ENCODE measurements at regions not wholly inside any gene's neighbourhood (a gene's known extent, or its start where the extent isn't known, plus 50 kb on each side); places are given as distances from the start of the nearest gene placed in this dataset.
"Not testable (repeated sequence)": the region's sequence is repeated elsewhere in the genome, so short reads cannot be mapped to it uniquely, and the experiment has no call there.

DNA sequence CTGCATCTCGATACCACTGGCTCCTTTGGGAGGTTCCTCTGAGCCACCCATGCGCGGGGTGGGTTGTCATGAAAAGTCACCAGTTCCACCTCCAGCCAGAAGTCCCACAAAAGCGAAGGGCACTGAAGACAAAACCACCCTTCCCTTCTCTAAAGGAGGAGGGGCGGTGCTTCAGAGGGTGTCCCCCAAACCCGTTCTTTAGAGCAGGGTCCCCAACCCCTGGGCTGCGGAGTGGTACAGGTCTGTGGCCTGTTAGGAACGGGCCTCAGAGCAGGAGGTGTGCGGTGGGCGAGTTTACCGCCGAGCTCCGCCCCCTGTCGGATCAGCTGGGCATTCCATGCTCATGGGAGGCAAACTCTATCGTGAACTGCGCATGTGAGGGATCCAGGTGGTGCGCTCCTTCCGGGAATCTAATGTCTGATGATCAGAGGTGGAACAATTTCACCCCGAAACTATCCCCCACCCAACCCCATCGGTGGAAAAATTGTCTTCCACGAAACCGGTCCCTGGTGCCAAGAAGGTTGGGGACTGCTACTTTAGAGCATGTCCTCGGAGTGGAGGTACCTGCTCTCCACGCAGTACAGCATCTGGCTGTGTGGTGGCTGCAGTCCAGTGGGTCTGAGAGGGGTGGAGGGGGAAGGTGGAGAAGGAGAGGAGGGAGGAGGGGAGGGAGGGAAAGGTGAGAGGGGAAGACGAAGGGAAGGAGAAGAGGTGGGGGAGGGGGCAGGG, 72.9 kb upstream of the SEPTIN5 start:
- DNase-seq (ENCODE audit: low spot score): no peak

DNA sequence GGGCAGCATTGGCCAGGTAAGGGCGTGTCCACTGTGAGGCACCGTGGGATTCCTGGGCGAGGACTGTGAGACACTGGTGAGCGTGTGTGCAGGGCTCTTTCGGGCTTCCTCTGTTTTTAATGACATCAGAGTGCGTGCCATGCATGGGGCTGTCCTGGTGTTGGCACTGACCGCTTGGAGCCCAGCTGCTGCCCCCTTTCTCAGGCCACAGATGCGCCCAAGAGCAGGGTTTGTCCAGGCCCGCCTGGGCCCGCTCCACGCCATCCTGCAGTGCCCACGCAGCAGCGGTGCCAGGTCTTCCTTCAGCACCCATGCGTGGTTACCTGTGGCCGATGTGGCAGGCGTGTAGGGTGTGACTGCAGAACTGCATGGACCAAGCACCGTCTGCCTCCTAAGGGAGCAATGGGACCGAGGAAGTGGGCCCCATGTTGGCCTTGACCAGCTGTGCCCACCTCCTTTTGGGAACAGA, 72.3 kb upstream of the SEPTIN5 start:
- no peak for DNase-seq (ENCODE audit: low spot score)

DNA sequence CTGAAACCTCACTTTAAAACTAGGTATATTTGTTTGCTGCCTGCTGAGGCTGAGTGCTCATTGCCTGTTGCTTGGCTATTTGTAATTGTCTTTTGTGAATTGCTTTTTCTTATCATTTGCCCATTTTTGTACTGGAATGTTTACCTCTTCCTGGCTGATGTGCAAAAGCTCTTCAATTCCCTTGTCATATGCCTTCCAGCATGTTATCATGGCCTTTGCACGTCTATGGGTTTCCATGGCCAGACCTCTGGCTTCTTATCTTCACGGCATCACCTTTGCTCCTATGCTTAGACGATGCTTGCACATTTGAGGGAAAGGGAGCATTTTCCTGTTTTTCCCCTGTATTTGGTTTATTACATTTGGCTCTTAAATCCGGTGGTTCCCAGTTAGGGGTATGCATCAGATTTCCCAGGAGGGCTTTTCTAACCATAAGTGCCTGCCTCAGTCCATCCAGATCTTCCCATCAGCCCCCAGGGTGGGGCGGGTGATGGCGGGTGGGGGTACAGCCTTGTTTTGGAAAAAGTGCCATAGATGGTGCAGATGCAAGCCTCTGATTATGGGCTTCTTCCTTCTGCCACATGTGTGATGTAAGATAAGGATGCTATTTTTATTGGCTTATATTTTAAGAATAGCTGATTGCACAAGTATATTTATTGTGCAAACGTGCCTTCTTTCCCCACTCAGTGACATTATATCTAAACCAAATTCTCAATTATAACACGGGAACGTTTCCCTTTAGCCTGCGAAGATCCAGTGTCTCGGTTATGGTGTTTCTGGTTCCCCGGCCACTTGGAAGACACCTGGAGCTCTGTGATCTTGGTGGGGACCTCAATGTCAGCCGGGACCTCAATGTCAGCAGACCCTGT, 70.6 kb upstream of the SEPTIN5 start:
- DNase-seq (ENCODE audit: low spot score): no peak

DNA sequence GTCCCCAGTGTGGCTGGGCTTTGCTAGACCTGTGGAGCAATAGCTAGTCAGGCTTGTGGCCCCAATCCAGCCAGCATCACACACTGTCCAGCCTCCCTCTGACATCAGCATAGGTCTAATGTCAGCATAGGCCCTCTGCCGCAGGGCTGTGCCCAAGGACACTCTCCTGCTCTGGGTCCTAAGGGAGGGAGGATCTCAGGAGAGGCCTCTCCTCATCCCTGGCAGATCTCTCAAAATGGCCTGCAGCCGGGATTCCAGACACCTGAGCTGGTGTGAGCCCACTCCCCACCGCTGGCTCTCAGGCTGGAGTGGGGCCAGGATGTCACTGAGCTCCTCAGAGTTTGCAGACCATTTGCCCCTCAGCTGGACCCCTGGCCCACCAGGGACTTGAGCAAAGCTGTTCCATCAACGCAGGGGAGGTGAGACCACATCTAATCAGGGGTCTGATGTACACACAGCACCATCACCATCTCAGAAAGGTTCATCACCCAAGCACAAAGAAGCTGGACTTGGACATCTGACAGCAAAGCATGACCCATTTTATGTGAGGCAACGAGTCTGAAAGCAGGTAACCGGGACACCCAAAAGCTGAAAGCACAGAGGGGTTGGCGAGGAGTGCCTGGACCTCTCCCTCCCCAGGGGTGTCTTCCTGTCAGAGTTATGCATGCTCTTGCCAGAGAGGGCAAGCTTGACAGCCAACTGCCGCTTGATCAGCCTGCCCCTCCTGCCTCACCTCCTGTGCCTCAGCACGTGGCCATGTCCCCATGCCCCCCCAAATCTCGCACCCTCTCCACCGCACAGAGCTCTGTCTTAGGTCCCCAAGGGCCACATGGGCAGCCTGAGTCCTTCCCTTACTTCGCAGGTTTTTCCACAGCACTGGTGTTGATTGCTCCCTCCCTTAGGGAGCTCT, 69.7 kb upstream of the SEPTIN5 start:
- no peak for DNase-seq (ENCODE audit: low spot score)

DNA sequence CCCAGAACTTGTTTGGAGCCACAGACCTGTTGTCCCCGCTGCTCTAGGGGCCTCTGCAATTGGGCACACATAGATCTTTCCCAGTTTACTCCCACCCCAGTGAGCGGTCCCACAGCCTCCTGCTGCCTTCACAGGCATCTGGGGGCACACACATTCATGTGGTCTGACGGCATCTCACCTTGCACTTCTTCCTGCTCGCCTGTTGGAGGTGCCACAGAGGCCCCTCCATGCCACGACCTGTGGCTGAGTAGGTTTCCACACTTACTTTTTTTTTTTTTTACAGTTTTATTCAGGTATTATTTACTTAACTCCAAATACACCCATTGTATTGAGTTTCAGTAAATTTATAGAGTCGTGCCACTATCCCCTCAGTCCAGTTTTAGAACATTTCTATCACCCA, 68.9 kb upstream of the SEPTIN5 start:
- DNase-seq (ENCODE audit: low spot score): no peak

DNA sequence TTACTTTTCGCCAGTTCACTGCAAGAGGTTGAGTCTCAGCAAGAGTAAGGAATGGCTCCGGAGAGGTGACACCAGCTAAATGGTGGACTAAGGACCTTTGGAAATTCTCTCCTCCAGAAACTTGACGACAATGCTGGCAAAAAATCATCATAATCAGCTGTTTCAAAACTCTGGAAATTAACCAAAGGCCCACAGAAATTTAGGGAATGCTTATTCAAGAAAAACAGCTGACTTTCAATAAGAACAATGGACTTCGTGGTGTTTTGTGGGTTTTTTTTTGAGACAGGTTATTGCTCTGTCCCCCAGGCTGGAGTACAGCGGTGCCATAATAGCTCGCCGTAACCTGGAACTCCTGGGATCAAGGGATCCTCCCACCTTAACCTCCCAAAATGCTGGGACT, 68.4 kb upstream of the SEPTIN5 start:
- DNase-seq (ENCODE audit: low spot score): no peak

DNA sequence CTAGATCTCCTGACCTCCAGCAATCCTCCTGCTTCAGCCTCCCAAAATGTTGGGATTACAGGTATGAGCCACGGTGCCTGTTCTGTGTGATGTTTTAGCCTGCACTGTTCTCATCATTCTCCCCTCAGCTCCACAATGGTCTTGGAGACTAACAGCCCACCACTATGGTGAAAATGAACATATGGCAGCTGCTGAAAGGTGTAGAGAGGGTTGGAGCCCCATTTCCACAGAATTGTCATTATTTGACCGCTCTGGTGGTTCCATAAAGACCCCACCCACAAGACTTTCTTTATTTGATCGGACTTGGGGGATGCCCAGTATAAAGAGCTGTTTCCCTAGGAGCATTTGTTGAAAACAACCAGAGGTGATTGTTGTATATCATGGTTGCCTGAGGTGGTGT, 67.9 kb upstream of the SEPTIN5 start:
- DNase-seq (ENCODE audit: low spot score): no peak

DNA sequence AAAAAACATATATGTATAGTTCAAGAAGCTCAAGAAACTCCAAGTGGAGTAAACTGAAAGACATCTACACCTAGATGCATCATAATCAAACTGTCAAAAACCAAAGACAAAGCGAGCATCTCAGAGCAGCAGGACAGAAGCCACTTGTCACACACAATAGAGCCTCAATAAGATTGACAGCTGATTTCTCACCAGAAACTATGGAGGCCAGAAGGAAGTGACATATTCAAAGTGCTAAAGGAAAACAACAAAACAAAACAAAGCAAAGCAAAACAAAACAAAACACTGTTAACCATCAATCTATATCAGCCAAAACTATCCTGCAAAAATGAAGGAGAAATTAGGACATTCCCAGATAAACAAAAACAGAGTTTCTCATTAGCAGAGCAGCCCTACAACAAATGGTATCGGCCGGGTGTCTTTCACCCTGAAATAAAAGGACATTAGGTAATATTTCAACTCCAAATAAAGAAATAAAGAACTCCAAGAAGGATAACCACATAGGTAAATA, 65.8 kb upstream of the SEPTIN5 start:
- no peak for DNase-seq (ENCODE audit: low spot score)

DNA sequence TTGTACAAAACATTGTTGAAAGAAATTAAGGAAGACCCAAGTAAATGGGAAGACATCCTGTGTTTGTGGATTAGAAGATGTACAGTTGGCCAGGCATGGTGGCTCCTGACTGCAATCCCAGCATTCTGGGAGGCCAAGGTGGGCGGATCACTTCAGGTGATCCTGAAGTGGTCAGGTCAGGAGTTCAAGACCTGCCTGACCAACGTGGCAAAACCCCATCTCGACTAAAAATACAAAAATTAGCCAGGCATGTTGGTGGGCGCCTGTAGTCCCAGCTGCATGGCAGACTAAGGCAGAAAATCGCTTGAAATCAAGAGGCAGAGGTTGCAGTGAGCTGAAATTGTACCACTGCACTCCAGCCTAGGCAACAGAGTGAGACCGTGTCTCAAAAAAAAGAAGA, 62.0 kb upstream of the SEPTIN5 start:
- no peak for DNase-seq (ENCODE audit: low spot score)

DNA sequence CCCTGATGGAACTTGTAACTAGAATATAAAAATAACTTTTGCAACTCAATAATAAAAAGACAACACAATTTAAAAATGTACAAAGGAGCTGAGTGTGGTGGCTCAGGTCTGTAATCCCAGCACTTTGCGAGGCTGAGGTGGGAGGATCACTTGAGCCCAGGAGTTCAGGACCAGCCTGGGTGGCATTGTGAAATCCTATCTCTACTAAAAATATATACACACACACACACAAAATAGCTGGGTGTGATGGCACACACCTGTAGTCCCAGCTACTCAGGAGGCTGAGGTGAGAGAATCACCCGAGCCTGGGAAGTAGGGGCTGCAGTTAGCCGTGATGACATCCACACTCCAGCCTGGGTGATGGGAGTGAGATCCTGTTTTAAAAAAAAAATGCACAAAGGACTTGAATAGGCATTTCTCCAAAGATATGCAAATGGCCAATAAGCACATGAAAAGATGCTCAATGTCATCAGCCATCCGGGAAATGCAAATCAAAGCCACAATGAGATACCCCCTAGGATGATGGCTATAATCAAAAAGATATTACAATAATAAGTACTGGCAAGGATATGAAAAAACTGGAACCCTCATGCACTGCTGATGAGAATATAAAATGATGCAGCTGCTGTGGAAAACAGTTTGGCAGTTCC, 59.8 kb upstream of the SEPTIN5 start:
- DNase-seq (ENCODE audit: low spot score): no peak

DNA sequence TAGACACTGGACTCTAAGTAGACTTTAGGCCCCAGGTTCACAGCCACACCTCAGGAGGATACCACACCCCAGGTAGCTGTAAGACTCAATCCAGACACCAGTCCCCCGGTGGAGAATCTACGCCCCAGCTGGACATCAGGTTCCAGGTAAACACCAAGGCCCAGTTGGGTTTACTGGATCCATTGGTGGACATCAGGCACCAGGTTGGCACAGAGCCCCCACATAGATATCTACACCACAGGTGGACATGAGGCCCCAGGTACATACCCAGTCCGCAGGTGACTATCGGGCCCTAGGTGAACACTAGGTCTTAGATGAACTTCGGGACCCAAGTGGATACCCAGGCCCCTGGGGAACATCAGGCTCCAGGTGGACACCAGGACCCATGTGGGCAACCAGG, 58.9 kb upstream of the SEPTIN5 start:
- DNase-seq (ENCODE audit: low spot score): no peak

DNA sequence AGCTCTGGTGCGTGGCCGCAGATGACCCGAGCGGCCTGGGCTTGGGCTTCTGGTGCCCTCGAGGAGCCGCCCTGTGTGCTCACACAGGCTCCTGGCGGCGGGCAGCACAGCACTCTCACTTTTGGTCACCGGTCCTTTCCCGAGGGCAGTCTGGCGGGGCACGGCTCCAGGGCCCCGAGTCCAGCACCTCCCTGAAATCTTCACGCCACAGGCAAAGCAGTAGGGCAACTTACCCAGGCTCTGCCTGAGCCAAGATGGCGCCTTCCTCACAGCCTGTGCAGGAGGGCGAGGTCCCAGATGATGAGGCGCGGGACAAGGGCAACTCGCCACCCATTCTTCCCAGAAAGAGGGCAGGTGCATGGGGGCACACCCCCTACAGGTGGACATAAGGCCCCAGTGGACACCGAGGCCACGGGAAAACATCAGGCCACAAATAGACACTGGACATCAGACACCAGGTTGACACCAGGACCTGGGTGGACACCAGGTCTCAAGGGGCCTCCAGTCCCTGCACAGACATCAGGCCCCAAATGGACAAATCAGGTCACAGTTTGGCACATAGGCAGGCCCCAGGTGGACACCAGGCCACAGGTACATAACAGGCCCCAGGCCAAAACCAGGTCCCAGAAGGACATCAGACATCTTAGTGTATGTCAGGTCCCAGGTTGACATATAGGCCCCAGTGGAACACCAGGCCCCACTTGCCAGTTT, 57.6 kb upstream of the SEPTIN5 start:
- DNase-seq (ENCODE audit: low spot score): no peak

DNA sequence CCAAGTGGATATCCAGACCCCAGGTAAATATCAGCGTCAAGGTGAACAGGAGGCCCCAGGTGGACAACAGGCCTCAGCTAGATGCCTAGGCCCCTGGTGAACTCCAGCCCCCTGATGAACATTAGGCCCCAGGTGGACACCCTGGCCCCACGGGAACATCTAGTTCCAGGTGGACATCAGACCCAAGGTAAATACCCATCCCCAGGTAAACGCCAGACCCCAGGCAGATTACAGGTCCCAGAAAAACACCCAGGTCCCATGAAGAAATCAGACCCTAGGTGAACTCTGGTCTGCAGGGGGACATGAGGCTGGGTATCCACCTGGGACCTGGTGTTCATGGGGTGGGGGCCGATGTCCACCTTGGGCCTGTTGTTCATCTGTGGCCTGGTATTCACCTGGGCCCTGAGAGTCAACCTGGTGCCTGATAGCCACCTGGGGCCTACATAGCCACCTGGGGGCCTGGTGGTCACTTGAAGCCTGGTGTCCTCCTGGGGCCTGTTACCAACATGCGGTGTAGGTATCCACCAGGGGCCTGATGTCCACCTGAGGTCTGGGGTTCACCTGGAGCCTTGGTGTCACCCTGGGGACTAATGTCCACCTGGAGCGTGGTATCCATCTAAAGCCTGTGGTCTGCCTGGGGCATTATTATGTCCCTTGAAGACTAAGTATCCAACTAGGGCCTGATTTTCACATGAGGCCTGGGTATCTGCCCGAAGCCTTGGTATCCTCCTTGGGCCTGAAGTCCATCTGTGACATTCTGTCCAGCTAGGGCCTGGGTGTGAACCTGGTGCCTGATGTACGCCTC, 56.8 kb upstream of the SEPTIN5 start:
- no peak for DNase-seq (ENCODE audit: low spot score)

DNA sequence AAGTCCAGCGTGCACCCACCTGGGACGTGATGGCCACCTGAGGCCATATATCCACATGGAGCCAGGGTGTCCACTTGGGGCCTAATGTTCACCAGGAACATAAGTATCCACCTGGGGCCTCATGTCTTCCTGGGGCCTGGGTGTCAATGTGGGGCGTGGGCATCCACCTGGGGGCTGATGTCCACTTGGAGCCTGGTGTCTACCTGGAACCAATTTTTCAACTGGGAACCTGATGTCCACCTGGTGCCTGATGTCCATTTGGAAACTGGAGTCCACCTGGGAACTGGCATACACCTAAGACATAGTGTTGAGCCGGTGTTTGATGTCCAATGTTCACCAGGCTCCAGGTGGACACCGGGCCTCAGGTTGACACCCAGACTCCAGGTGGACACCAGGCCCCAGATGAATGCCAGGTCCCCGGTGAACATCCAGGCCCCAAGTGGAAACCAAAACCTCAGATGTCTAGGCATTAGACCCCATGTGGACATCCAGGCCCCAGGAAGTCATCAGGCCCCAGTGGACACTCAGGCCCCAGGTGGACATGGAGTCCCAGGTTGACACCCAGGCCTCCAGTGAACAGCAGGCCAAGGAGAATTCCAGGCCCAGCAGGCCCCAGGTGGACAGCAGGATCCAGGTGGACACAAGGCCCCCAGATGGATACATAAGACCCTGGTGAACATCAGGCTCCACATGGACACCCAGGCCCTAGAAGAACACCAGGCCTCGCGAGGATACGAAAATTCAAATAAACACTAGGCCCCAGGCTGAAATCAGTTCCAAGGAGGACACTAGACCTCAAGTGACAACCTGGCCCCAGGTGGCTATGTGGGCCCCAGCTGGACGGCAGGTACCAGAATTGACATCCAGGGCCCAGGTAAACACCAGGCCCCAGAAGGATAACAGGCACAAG, 56.0 kb upstream of the SEPTIN5 start:
- no peak for DNase-seq (ENCODE audit: low spot score)

DNA sequence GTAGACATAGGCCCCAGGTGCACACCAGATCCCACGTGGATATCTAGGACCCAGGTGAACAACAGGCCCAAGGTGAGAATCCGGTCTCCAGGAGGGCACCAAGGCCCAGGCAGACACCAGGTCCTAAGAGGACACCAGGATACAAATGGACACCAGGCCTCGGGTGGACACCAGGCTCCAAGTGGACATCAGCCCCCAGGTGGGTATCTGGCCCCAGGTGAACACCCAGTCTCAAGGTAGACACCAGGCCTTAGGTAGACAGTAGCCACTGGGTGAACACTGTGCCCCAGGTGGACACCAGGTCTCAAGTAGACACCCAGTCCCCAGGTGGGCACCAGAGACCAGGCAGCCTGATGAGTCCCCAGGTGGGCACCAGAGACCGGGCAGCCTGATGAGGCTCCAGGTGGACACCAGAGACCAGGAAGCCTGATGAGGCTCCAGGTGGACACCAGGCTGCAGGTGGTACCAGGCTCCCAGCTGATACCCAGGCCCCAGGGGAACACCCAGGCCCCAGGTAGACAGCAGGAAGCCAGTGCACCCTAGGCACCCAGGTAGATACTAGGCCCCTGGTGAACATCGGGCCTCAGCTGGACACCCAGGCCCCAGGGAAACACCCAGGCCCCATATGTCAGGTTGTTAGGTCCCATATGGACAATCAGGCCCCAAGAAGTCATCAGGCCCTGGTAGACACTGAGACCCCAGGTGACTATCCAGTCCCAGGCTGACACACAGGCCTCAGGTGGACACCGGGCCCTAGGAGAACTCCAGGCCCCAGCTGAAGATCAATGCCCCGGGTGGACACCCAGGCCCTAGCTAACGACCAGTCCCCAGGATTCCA, 55.1 kb upstream of the SEPTIN5 start:
- no peak for DNase-seq (ENCODE audit: low spot score)

DNA sequence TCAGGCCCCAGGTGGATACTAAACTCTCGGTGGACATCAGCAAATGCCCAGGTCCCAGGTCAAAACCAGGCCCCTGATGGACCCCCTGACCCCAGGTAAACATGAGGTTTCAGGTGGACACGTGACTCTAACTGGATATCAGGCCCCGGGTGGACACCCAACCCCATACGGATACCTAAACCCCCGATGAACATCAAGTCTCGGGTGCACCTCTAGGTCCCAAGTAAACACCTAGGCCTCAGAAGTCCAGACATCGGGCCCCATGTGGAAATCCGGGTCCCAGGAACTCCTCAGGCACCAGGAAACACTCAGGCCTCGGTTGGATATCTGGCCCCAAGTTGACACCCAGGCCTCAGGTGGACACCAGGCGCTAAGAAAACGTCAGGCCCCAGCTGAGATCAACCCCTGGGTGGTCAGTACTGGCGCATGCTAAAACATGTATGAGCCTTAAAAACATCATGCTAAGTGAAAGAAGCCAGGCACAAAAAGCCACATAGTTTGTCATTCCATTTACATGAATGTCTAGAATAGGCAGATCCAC, 54.4 kb upstream of the SEPTIN5 start:
- DNase-seq (ENCODE audit: low spot score): no peak

DNA sequence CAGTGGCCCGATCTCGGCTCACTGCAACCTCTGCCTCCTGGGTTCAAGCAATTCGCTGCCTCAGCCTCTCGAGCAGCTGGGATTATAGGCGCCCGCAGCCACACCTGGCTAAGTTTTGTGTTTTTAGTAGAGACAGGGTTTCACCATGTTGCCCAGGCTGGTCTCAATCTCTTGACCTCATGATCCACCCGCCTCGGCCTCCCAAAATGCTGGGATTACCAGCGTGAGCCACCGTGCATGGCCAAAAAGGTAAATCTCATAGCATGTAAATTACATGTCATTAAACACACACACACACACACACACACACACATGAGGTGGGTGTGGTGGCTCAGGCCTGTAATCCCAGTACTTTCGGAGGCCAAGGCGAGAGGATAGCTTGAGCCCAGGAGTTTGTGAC, 53.7 kb upstream of the SEPTIN5 start:
- not testable (repeated sequence) for DNase-seq (ENCODE audit: low spot score)

DNA sequence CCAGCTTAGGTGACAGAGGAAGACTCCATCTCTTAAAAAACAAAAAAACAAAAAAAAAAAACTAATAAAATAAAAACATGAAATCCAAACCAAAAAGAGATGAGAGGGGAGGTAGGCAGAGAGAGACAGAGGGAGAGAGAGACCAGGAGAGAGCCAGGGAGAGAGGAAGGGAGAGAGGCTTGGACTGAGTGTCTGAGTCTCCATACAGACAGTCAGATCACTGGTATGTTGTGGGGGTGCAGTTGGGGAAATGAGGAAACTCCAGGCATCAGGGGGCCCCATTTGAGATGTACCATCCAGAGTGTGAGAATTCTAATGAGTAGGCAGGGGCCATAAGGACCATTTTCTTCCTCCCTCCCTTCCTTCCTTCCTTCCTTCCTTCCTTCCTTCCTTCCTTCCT, 53.1 kb upstream of the SEPTIN5 start:
- no peak for DNase-seq (ENCODE audit: low spot score)

Measured in H4 (cell line).